K562 (cell line): ENCODE measurements at regions not wholly inside any gene's neighbourhood (a gene's known extent, or its start where the extent isn't known, plus 50 kb on each side); places are given as distances from the start of the nearest gene placed in this dataset.

Experiments
- ATAC-seq: fragments of 200-7000 bp; cut with Tn5 transposase; 3 replicates; pipeline ENCODE4 v1.9.1; 2020; ENCODE audit warnings: moderate library complexity
- BruUV-seq: library from RNA; stranded (reverse); fragments of 400-500 nt; replicated peaks from 2 replicates; lab custom pipeline; 2021; lab: Mats Ljungman, UMichigan
- CTCF ChIA-PET: fragments of 300-600 bp; formaldehyde crosslinking; extraction: SDS; loops from one replicate; lab custom pipeline; 2021; ENCODE audit warnings: low intra/inter-chr PET ratio; lab: Yijun Ruan, JAX
- POLR2A ChIA-PET: fragments of 300-600, 350-650 bp; sonication (Branson Sonifier 250); formaldehyde crosslinking; extraction: SDS; loops from one replicate; lab custom pipeline; 2021; ENCODE audit warnings: antibody characterized with exemption, inconsistent platforms; lab: Yijun Ruan, JAX
- DNase-seq, 4 experiments: peaks; one replicate each; pipeline versions ENCODE4 v3.0.0 to v3.0.0-alpha.2; 2011 to 2018; ENCODE audit warnings: low spot score in 3 of 4, mixed read lengths in 3 of 4; ENCODE audit errors: extremely low read depth in 1 of 4
- FAIRE-seq: peaks from 2 replicates; lab custom pipeline; 2011; peaks lifted over from hg19 to GRCh38; lab: Jason Lieb, UNC
- H2AFZ ChIP-seq: 2 replicates; pipeline ENCODE4 v1.6.0; 2011; ENCODE audit warnings: low read depth, low read length, control low read depth, inconsistent platforms
- H3K27ac ChIP-seq: fragments of 200-600 bp; 3 replicates; pipeline ENCODE4 v1.8.0; 2011; ENCODE audit warnings: low read depth, mild to moderate bottlenecking, control low read depth, inconsistent platforms, low read length, moderate library complexity, mixed read lengths; ENCODE audit errors: extremely low read depth
- H3K27me3 ChIP-seq, 2 experiments: fragments of 300-600 bp in 1 of 2; 2 replicates in 1 of 2; 3 replicates in 1 of 2; pipeline versions ENCODE4 v1.6.0 to v1.8.0; 2011; ENCODE audit warnings: inconsistent platforms in 2 of 2, low read length in 2 of 2, mild to moderate bottlenecking in 1 of 2, mixed read lengths in 1 of 2, moderate library complexity in 1 of 2; ENCODE audit not compliant: control insufficient read depth in 2 of 2, insufficient read depth in 2 of 2
- H3K36me3 ChIP-seq: fragments of 300-600 bp; 3 replicates; pipeline ENCODE4 v1.8.0; 2011; ENCODE audit warnings: mild to moderate bottlenecking, low read length, inconsistent platforms; ENCODE audit not compliant: control insufficient read depth, insufficient read depth
- H3K4me1 ChIP-seq, 2 experiments: fragments of 200-600 bp in 1 of 2; replicated peaks in 1 of 2; 2 replicates in 1 of 2; 3 replicates in 1 of 2; pipeline versions ENCODE4 v1.5.1 to v1.8.0; 2011; ENCODE audit warnings: inconsistent platforms in 2 of 2, low read length in 2 of 2, mild to moderate bottlenecking in 1 of 2, mixed read lengths in 1 of 2, moderate library complexity in 1 of 2; ENCODE audit not compliant: control insufficient read depth in 2 of 2, insufficient read depth in 2 of 2
- H3K4me2 ChIP-seq: 2 replicates; pipeline ENCODE4 v1.6.1; 2011; ENCODE audit warnings: low read length, control low read depth, inconsistent platforms, mixed read lengths; ENCODE audit not compliant: insufficient read depth
- H3K4me3 ChIP-seq: fragments of 200-600 bp; sonication (generic), shearing (Covaris generic); 2 replicates; pipeline ENCODE4 v1.5.1; 2016; ENCODE audit warnings: control low read depth, inconsistent platforms
- H3K79me2 ChIP-seq: fragments of 200-600 bp; 3 replicates; pipeline ENCODE4 v1.8.0; 2011; ENCODE audit warnings: low read length, inconsistent platforms; ENCODE audit not compliant: control insufficient read depth, insufficient read depth
- H3K9ac ChIP-seq, 2 experiments: 2 replicates each; pipeline versions ENCODE4 v1.6.0 to v1.6.1; 2011; ENCODE audit warnings: low read depth in 2 of 2, low read length in 2 of 2, control low read depth in 1 of 2, inconsistent platforms in 1 of 2, mild to moderate bottlenecking in 1 of 2, mixed read lengths in 1 of 2; ENCODE audit not compliant: insufficient read depth in 1 of 2
- H3K9me1 ChIP-seq: one replicate; pipeline ENCODE4 v1.6.0; 2011; ENCODE audit warnings: inconsistent platforms, mild to moderate bottlenecking, low read length, moderate library complexity; ENCODE audit not compliant: control insufficient read depth, insufficient read depth
- H3K9me3 ChIP-seq: replicated peaks from 2 replicates; pipeline ENCODE4 v1.5.1; 2011; ENCODE audit warnings: low read depth, low read length, inconsistent platforms; ENCODE audit not compliant: control insufficient read depth, insufficient read depth
- H4K20me1 ChIP-seq: replicated peaks from 2 replicates; pipeline ENCODE4 v1.6.1; 2011; ENCODE audit warnings: low read length, inconsistent platforms, mixed read lengths; ENCODE audit not compliant: control insufficient read depth, insufficient read depth
- ARNT ChIP-seq, 2 experiments: fragments of 450-650 bp; IDR thresholded peaks; 2 replicates each; pipeline ENCODE4 v1.6.1; 2016; ENCODE audit warnings: mild to moderate bottlenecking in 1 of 2
- CHD2 ChIP-seq: IDR thresholded peaks from 2 replicates; pipeline ENCODE4 v1.6.1; 2011; ENCODE audit warnings: low read depth, low read length
- CREB1 ChIP-seq, 2 experiments: sonication (generic) in 1 of 2; formaldehyde crosslinking in 1 of 2; IDR thresholded peaks; 2 replicates each; pipeline versions ENCODE4 v1.6.1 to v1.8.0; 2012 to 2022; ENCODE audit warnings: inconsistent platforms in 1 of 2, mild to moderate bottlenecking in 1 of 2, missing genetic modification reagents in 1 of 2, moderate library complexity in 1 of 2
- ERF ChIP-seq: fragments of 450-650 bp; formaldehyde crosslinking; IDR thresholded peaks from 2 replicates; pipeline ENCODE4 v1.4.0; 2020; ENCODE audit warnings: mild to moderate bottlenecking, mixed read lengths
- GABPB2 ChIP-seq: fragments of 250-450 bp; sonication (Bioruptor Pico); conservative IDR thresholded peaks from 2 replicates; pipeline ENCODE4 v1.5.1; 2021; ENCODE audit warnings: mild to moderate bottlenecking
- IRF9 ChIP-seq: fragments of 450-650 bp; IDR thresholded peaks from 2 replicates; pipeline ENCODE4 v1.6.1; 2016; ENCODE audit warnings: missing biosample characterization, missing genetic modification characterization
- RNF2 ChIP-seq: sonication (generic); IDR thresholded peaks from 2 replicates; pipeline ENCODE4 v1.6.1; 2016
- VEZF1 ChIP-seq: fragments of 200-800 bp; sonication (Bioruptor generic); IDR thresholded peaks from 2 replicates; pipeline ENCODE4 v1.6.1; 2017; ENCODE audit warnings: missing genetic modification characterization, missing compliant biosample characterization
- YBX1 ChIP-seq: fragments of 450-650 bp; IDR thresholded peaks from 2 replicates; pipeline ENCODE4 v1.7.1; 2016; ENCODE audit warnings: mild to moderate bottlenecking
- ZNF274 ChIP-seq: IDR thresholded peaks from 2 replicates; pipeline ENCODE4 v1.6.1; 2011; ENCODE audit warnings: low read depth, mild to moderate bottlenecking, low read length, moderate library complexity, borderline replicate concordance
- ZNF518B ChIP-seq: fragments of 250-450 bp; sonication (Bioruptor Pico); IDR thresholded peaks from 2 replicates; pipeline ENCODE4 v1.5.0; 2021; ENCODE audit warnings: mild to moderate bottlenecking, moderate library complexity
- WGBS: fragments of 100-300 bp; shearing (Covaris generic); methylation state at CpG from one replicate; pipeline ENCODE4 v1.1.6; 2016; ENCODE audit warnings: low coverage, mixed read lengths; ENCODE audit not compliant: insufficient coverage; ENCODE audit errors: missing lambda C conversion rate; 5-methylcytosine and 5-hydroxymethylcytosine counted together
- in situ Hi-C: fragments of 300-500 bp; cut with MboI; formaldehyde crosslinking; loops from 4 replicates; pipeline ENCODE4 v1.15.0; 2018; ENCODE audit warnings: inconsistent platforms, mixed read lengths
- intact Hi-C: fragments of 100-400 bp; cut with micrococcal nuclease; formaldehyde crosslinking; loops from 2 replicates; pipeline ENCODE4 v1.14.2; 2022
- TF ChIP-seq, protein P1 (sequence below): sonication (generic); formaldehyde crosslinking; IDR thresholded peaks from 2 replicates; pipeline ENCODE4 v1.4.0; 2020; ENCODE audit warnings: mild to moderate bottlenecking, missing genetic modification reagents

DNA sequence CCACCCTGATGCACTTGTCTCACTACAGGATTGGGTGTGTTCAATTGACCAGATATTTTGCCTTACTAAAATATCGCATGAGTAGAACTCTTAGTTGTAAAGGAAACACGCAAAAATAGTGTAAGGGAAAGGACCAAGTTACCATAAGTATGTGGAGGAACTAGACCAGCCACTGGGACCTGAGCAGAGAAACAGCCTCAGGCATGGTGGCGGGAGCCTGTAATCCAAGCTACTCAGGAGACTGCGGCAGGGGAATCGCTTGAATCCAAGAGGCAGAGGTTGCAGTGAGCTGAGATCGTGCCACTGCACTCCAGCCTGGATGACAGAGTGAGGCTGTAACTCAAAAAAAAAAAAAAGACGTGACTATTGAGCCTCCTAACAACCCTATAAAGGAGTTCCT, 117.9 kb upstream of the SPATA31C2 start:
- BruUV-seq = no TSS peak
- no peak for FAIRE-seq
- no peak for DNase-seq
- POLR2A ChIA-PET = no interaction called here
- no peaks in the 10 kb centered on the region for H3K4me1 ChIP-seq
- no peaks in the 10 kb centered on the region for H3K9me3 ChIP-seq
- H3K27ac ChIP-seq = no peak overlapping the region
- H3K79me2 ChIP-seq = no peaks in the 10 kb centered on the region
- in situ Hi-C loops = no loop called here
- TF ChIP-seq VEZF1 (CRISPR knock-in tag) = no peak
- no peak for TF ChIP-seq GABPB2
- TF ChIP-seq ZNF274 = no peak
- no peak for TF ChIP-seq CHD2
- TF ChIP-seq YBX1 = no peak
- TF ChIP-seq ARNT (IDR thresholded peaks at IDR 0.05) = no peak
- TF ChIP-seq RNF2 = no peak
- TF ChIP-seq, protein P1, sequence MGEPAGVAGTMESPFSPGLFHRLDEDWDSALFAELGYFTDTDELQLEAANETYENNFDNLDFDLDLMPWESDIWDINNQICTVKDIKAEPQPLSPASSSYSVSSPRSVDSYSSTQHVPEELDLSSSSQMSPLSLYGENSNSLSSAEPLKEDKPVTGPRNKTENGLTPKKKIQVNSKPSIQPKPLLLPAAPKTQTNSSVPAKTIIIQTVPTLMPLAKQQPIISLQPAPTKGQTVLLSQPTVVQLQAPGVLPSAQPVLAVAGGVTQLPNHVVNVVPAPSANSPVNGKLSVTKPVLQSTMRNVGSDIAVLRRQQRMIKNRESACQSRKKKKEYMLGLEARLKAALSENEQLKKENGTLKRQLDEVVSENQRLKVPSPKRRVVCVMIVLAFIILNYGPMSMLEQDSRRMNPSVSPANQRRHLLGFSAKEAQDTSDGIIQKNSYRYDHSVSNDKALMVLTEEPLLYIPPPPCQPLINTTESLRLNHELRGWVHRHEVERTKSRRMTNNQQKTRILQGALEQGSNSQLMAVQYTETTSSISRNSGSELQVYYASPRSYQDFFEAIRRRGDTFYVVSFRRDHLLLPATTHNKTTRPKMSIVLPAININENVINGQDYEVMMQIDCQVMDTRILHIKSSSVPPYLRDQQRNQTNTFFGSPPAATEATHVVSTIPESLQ (CRISPR knock-in tag) = no peak
- no peak for TF ChIP-seq CREB1 (IDR thresholded peaks at IDR 0.05)
- no peak for TF ChIP-seq CREB1 (CRISPR knock-in tag; IDR thresholded peaks at IDR 0.05)
- no peak for TF ChIP-seq ZNF518B (CRISPR knock-in tag)
- TF ChIP-seq IRF9 (tag) = no peak
- no peak for TF ChIP-seq ERF
- TF ChIP-seq, all 486 proteins: peak for 0
- Histone ChIP-seq H4K20me1 (no peaks in the 10 kb centered on the region), H3K27me3 (peaks cover 0 to 14% of the 10 kb centered on the region in 2 experiments; a peak in 2 of 5 replicates), H3K9me1 (no peaks in the 10 kb centered on the region), H2AFZ (no peak overlapping the region), H3K4me2 (no peak overlapping the region), H3K4me3 (no peak overlapping the region), H3K9ac (no peak overlapping the region), H3K36me3 (no peaks in the 10 kb centered on the region)
- intact Hi-C loops = no loop called here
- WGBS = 0% methylated on average over 7 of the region's 7 CpGs
- ATAC-seq = no peak
- CTCF ChIA-PET = no interaction called here
